SIG-M5 treated with dmso at 0.1 percent for 504 hours (cell line): ENCODE measurements at regions not wholly inside any gene's neighbourhood (a gene's known extent, or its start where the extent isn't known, plus 50 kb on each side); places are given as distances from the start of the nearest gene placed in this dataset.

ENCODE experiments used
- DNase-seq: peaks from one replicate; lab custom pipeline; 2025; ENCODE audit not compliant: unreplicated experiment; lab: John Stamatoyannopoulos, UW

GRCh38 chr7:17725821-17726220, 214.5 kb downstream of the SNX13 start:
- no peak for DNase-seq

GRCh38 chr7:17732083-17732482, 208.2 kb downstream of the SNX13 start:
- no peak for DNase-seq
